ENCODE measurements at regions not wholly inside any gene's neighbourhood (a gene's known extent, or its start where the extent isn't known, plus 50 kb on each side); places are given as distances from the start of the nearest gene placed in this dataset.

- Histone ChIP-seq H2BK5ac (ENCODE audit: low read length) (no peak overlapping the region), H3K27ac (replicated peaks; ENCODE audit: low read length) (no peak overlapping the region), H3K23ac (ENCODE audit: low read depth, low read length, poor library complexity) (no peak overlapping the region), H3K9ac (ENCODE audit: low read depth, low read length, poor library complexity) (no peak overlapping the region), H3K18ac (ENCODE audit: low read length) (no peak overlapping the region), H2AFZ (ENCODE audit: low read length) (no peak overlapping the region), H2BK15ac (ENCODE audit: low read length) (no peak overlapping the region), H2BK120ac (ENCODE audit: low read depth, low read length) (no peak overlapping the region), H4K8ac (ENCODE audit: low read depth, low read length) (no peak overlapping the region), H3K9me3 (replicated peaks in 1 of 2; ENCODE audit: control insufficient read depth in 2 of 2, insufficient read depth in 1 of 2, low read depth in 1 of 2, low read length in 2 of 2) (peaks cover 0 to 4% of the 10 kb centered on the region in 2 donors), H3K4me2 (ENCODE audit: insufficient read depth, low read length, poor library complexity, severe bottlenecking) (no peak overlapping the region), H3K14ac (ENCODE audit: low read length) (no peak overlapping the region), H3K4ac (ENCODE audit: low read length) (no peak overlapping the region), H3K36me3 (replicated peaks in 1 of 2; ENCODE audit: control insufficient read depth in 2 of 2, insufficient read depth in 2 of 2, low read length in 2 of 2) (no peaks in the 10 kb centered on the region), H2BK12ac (ENCODE audit: low read length) (no peak overlapping the region), H3K79me1 (ENCODE audit: low read depth, low read length) (no peaks in the 10 kb centered on the region), H2AK5ac (ENCODE audit: low read depth, low read length) (no peak overlapping the region), H3K27me3 (ENCODE audit: control insufficient read depth in 3 of 3, insufficient read depth in 3 of 3, low read depth in 1 of 3, low read length in 3 of 3) (peaks cover 0 to 15% (median 7%) of the 10 kb centered on the region in 3 experiments), H4K91ac (ENCODE audit: low read depth, low read length, poor library complexity) (no peak overlapping the region), H3K4me3 (ENCODE audit: low read length in 2 of 2) (no peak overlapping the region), H3K4me1 (ENCODE audit: control insufficient read depth in 2 of 2, insufficient read depth in 1 of 2, low read depth in 1 of 2, low read length in 2 of 2) (peaks cover 0 to 6% of the 10 kb centered on the region in 2 donors)
- DNase-seq (ENCODE audit: low spot score) = no peak
- no CpG with 5 or more reads among the region's 6 CpGs for WGBS, 2 donors (ENCODE audit: extremely low coverage in 2 of 2, insufficient read length in 2 of 2, insufficient replicate concordance in 1 of 2)
Observed at GRCh38 chr15:31974154-31974794, 56.0 kb upstream of the CHRNA7 start.

- Histone ChIP-seq H3K4me3 (ENCODE audit: low read length in 2 of 2) (peak overlapping the region in 1 of 2 donors; percentile 59), H2AFZ (ENCODE audit: low read length) (no peak overlapping the region), H3K4ac (ENCODE audit: low read length) (no peak overlapping the region), H3K4me2 (ENCODE audit: insufficient read depth, low read length, poor library complexity, severe bottlenecking) (no peak overlapping the region), H2BK12ac (ENCODE audit: low read length) (no peak overlapping the region), H2AK5ac (ENCODE audit: low read depth, low read length) (peak overlapping the region; percentile 9), H3K23ac (ENCODE audit: low read depth, low read length, poor library complexity) (peak overlapping the region; percentile 8), H3K79me1 (ENCODE audit: low read depth, low read length) (no peaks in the 10 kb centered on the region), H3K27ac (replicated peaks; ENCODE audit: low read length) (no peak overlapping the region), H4K91ac (ENCODE audit: low read depth, low read length, poor library complexity) (no peak overlapping the region), H2BK120ac (ENCODE audit: low read depth, low read length) (no peak overlapping the region), H3K9me3 (replicated peaks in 1 of 2; ENCODE audit: control insufficient read depth in 2 of 2, insufficient read depth in 1 of 2, low read depth in 1 of 2, low read length in 2 of 2) (peaks cover 0 to 4% of the 10 kb centered on the region in 2 donors), H3K4me1 (ENCODE audit: control insufficient read depth in 2 of 2, insufficient read depth in 1 of 2, low read depth in 1 of 2, low read length in 2 of 2) (peaks cover 0 to 5% of the 10 kb centered on the region in 2 donors), H4K8ac (ENCODE audit: low read depth, low read length) (no peak overlapping the region), H3K14ac (ENCODE audit: low read length) (no peak overlapping the region), H3K18ac (ENCODE audit: low read length) (no peak overlapping the region), H3K36me3 (replicated peaks in 1 of 2; ENCODE audit: control insufficient read depth in 2 of 2, insufficient read depth in 2 of 2, low read length in 2 of 2) (no peaks in the 10 kb centered on the region), H3K27me3 (ENCODE audit: control insufficient read depth in 3 of 3, insufficient read depth in 3 of 3, low read depth in 1 of 3, low read length in 3 of 3) (peaks cover 0 to 15% (median 7%) of the 10 kb centered on the region in 3 experiments), H2BK5ac (ENCODE audit: low read length) (no peak overlapping the region), H3K9ac (ENCODE audit: low read depth, low read length, poor library complexity) (peak overlapping the region; percentile 73), H2BK15ac (ENCODE audit: low read length) (no peak overlapping the region)
- no CpG with 5 or more reads among the region's 36 CpGs for WGBS, 2 donors (ENCODE audit: extremely low coverage in 2 of 2, insufficient read length in 2 of 2, insufficient replicate concordance in 1 of 2)
- DNase-seq (ENCODE audit: low spot score) = peak; percentile 72
Observed at GRCh38 chr15:31974855-31975829, 55.2 kb upstream of the CHRNA7 start.

- Histone ChIP-seq H3K9ac (ENCODE audit: low read depth, low read length, poor library complexity) (peak overlapping the region; percentile 73), H2BK120ac (ENCODE audit: low read depth, low read length) (no peak overlapping the region), H2BK12ac (ENCODE audit: low read length) (no peak overlapping the region), H3K4me1 (ENCODE audit: control insufficient read depth in 2 of 2, insufficient read depth in 1 of 2, low read depth in 1 of 2, low read length in 2 of 2) (peaks cover 0 to 4% of the 10 kb centered on the region in 2 donors), H3K9me3 (replicated peaks in 1 of 2; ENCODE audit: control insufficient read depth in 2 of 2, insufficient read depth in 1 of 2, low read depth in 1 of 2, low read length in 2 of 2) (peaks cover 0 to 4% of the 10 kb centered on the region in 2 donors), H3K36me3 (replicated peaks in 1 of 2; ENCODE audit: control insufficient read depth in 2 of 2, insufficient read depth in 2 of 2, low read length in 2 of 2) (no peaks in the 10 kb centered on the region), H3K27ac (replicated peaks; ENCODE audit: low read length) (no peak overlapping the region), H3K23ac (ENCODE audit: low read depth, low read length, poor library complexity) (peak overlapping the region; percentile 70), H3K4ac (ENCODE audit: low read length) (no peak overlapping the region), H4K91ac (ENCODE audit: low read depth, low read length, poor library complexity) (no peak overlapping the region), H3K4me2 (ENCODE audit: insufficient read depth, low read length, poor library complexity, severe bottlenecking) (no peak overlapping the region), H3K4me3 (ENCODE audit: low read length in 2 of 2) (peak overlapping the region in 1 of 2 donors; percentile 59), H2AFZ (ENCODE audit: low read length) (no peak overlapping the region), H3K79me1 (ENCODE audit: low read depth, low read length) (no peaks in the 10 kb centered on the region), H2BK5ac (ENCODE audit: low read length) (no peak overlapping the region), H2BK15ac (ENCODE audit: low read length) (no peak overlapping the region), H3K14ac (ENCODE audit: low read length) (no peak overlapping the region), H2AK5ac (ENCODE audit: low read depth, low read length) (peak overlapping the region; percentile 9), H4K8ac (ENCODE audit: low read depth, low read length) (no peak overlapping the region), H3K27me3 (ENCODE audit: control insufficient read depth in 3 of 3, insufficient read depth in 3 of 3, low read depth in 1 of 3, low read length in 3 of 3) (peaks cover 0 to 18% (median 7%) of the 10 kb centered on the region in 3 experiments), H3K18ac (ENCODE audit: low read length) (no peak overlapping the region)
- no peak for DNase-seq (ENCODE audit: low spot score)
- WGBS, 2 donors (ENCODE audit: extremely low coverage in 2 of 2, insufficient read length in 2 of 2, insufficient replicate concordance in 1 of 2) = no CpG with 5 or more reads among the region's 9 CpGs
Observed at GRCh38 chr15:31975830-31976229, 54.5 kb upstream of the CHRNA7 start.

- H3K4ac ChIP-seq (ENCODE audit: low read length) = no peak overlapping the region
- H3K4me1 ChIP-seq (ENCODE audit: control insufficient read depth in 2 of 2, insufficient read depth in 1 of 2, low read depth in 1 of 2, low read length in 2 of 2) = peaks cover 0 to 4% of the 10 kb centered on the region in 2 donors
- H3K14ac ChIP-seq (ENCODE audit: low read length) = peak overlapping the region; percentile 77
- H2BK12ac ChIP-seq (ENCODE audit: low read length) = peak overlapping the region; percentile 42
- H2BK5ac ChIP-seq (ENCODE audit: low read length) = no peak overlapping the region
- no peak overlapping the region for H3K27ac ChIP-seq (replicated peaks; ENCODE audit: low read length)
- peak overlapping the region; percentile 60 for H2AK5ac ChIP-seq (ENCODE audit: low read depth, low read length)
- no peak overlapping the region for H2BK120ac ChIP-seq (ENCODE audit: low read depth, low read length)
- peak overlapping the region; percentile 48 for H4K91ac ChIP-seq (ENCODE audit: low read depth, low read length, poor library complexity)
- no peaks in the 10 kb centered on the region for H3K36me3 ChIP-seq (replicated peaks in 1 of 2; ENCODE audit: control insufficient read depth in 2 of 2, insufficient read depth in 2 of 2, low read length in 2 of 2)
- no peak overlapping the region for H3K4me2 ChIP-seq (ENCODE audit: insufficient read depth, low read length, poor library complexity, severe bottlenecking)
- no peak overlapping the region for H2AFZ ChIP-seq (ENCODE audit: low read length)
- peaks cover 0 to 4% of the 10 kb centered on the region in 2 donors for H3K9me3 ChIP-seq (replicated peaks in 1 of 2; ENCODE audit: control insufficient read depth in 2 of 2, insufficient read depth in 1 of 2, low read depth in 1 of 2, low read length in 2 of 2)
- H3K27me3 ChIP-seq (ENCODE audit: control insufficient read depth in 3 of 3, insufficient read depth in 3 of 3, low read depth in 1 of 3, low read length in 3 of 3) = peaks cover 0 to 21% (median 7%) of the 10 kb centered on the region in 3 experiments
- no peaks in the 10 kb centered on the region for H3K79me1 ChIP-seq (ENCODE audit: low read depth, low read length)
- peak overlapping the region in 1 of 2 donors; percentile 55 for H3K4me3 ChIP-seq (ENCODE audit: low read length in 2 of 2)
- H3K9ac ChIP-seq (ENCODE audit: low read depth, low read length, poor library complexity) = peak overlapping the region; percentile 66
- no peak for DNase-seq (ENCODE audit: low spot score)
- H3K23ac ChIP-seq (ENCODE audit: low read depth, low read length, poor library complexity) = peak overlapping the region; percentile 82
- no CpG with 5 or more reads among the region's 8 CpGs for WGBS, 2 donors (ENCODE audit: extremely low coverage in 2 of 2, insufficient read length in 2 of 2, insufficient replicate concordance in 1 of 2)
- no peak overlapping the region for H2BK15ac ChIP-seq (ENCODE audit: low read length)
- peak overlapping the region; percentile 20 for H3K18ac ChIP-seq (ENCODE audit: low read length)
- peak overlapping the region; percentile 84 for H4K8ac ChIP-seq (ENCODE audit: low read depth, low read length)
Observed at GRCh38 chr15:31977138-31977537, 53.2 kb upstream of the CHRNA7 start.
